Thyroid gland (tissue), 4 donors: ENCODE measurements at regions not wholly inside any gene's neighbourhood (a gene's known extent, or its start where the extent isn't known, plus 50 kb on each side); places are given as distances from the start of the nearest gene placed in this dataset.

Experiments
- DNase-seq, 2 donors: peaks; one replicate each; pipeline ENCODE4 v3.0.0-alpha.2; 2019
- H3K27ac ChIP-seq, 3 donors: fragments of 200-600 bp; sonication (generic); 1 replicate in 2 of 3; 2 replicates in 1 of 3; pipeline ENCODE4 v1.5.1; 2016 to 2019; ENCODE audit warnings: mild to moderate bottlenecking in 1 of 3, moderate library complexity in 1 of 3
- H3K27me3 ChIP-seq: fragments of 200-600 bp; sonication (generic); one replicate; pipeline ENCODE4 v1.5.1; 2019
- H3K36me3 ChIP-seq, 2 donors: fragments of 200-600 bp; sonication (generic); one replicate each; pipeline ENCODE4 v1.5.1; 2016 to 2019
- H3K4me1 ChIP-seq, 2 donors: fragments of 200-600 bp; sonication (generic); one replicate each; pipeline ENCODE4 v1.5.1; 2017 to 2019
- H3K4me3 ChIP-seq, 3 donors: fragments of 200-600 bp; sonication (generic); replicated peaks in 1 of 3; 1 replicate in 2 of 3; 2 replicates in 1 of 3; pipeline ENCODE4 v1.5.1; 2016; ENCODE audit warnings: mild to moderate bottlenecking in 1 of 3
- H3K9me3 ChIP-seq: fragments of 200-600 bp; sonication (generic); one replicate; pipeline ENCODE4 v1.5.1; 2017
- POLR2A ChIP-seq, 2 donors: fragments of 450-650 bp; IDR thresholded peaks; one replicate each; pipeline ENCODE4 v1.6.1; 2017; ENCODE audit warnings: antibody characterized with exemption in 2 of 2, mild to moderate bottlenecking in 2 of 2, moderate library complexity in 1 of 2
- whole genome bisulfite sequencing, 2 donors: methylation state at CpG; one replicate each; pipeline ENCODE4 v1.1.5; 2017; 5-methylcytosine and 5-hydroxymethylcytosine counted together
- intact Hi-C: fragments of 100-400 bp; cut with DNase I; formaldehyde crosslinking; loops from one replicate; pipeline ENCODE4 v1.15.1; 2023
- TF ChIP-seq, protein P1 (sequence below), 6 experiments: fragments of 200-600 bp in 3 of 6; fragments of 450-650 bp in 3 of 6; sonication (generic) in 3 of 6; IDR thresholded peaks; one replicate each; pipeline ENCODE4 v1.5.1; 2016 to 2019; ENCODE audit warnings: antibody characterized with exemption in 6 of 6, mild to moderate bottlenecking in 2 of 6, inconsistent platforms in 1 of 6, moderate library complexity in 1 of 6

DNA sequence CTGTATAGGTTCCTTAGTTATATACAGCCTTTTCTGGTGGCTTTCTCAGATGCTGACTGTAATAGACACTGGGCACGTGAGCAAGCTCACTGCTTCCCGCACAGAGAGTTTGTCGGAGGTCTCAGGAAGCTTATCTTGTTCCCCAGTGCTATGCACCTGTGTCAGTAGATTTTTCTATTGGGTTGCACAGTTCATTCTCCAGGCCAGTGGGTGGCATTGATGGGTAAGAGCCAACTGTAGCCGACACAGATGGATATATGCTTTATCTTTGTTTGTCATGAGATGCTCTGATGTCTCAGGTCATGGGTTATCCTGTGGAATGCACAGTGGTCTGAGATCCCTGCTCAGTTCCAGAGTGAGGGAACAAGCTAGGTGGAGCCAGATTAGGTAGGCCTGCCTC, 293.0 kb downstream of the GRB14 start:
- Histone ChIP-seq H3K9me3 (no peaks in the 10 kb centered on the region), H3K27me3 (no peaks in the 10 kb centered on the region), H3K27ac (no peak overlapping the region), H3K4me3 (no peak overlapping the region), H3K36me3 (no peaks in the 10 kb centered on the region), H3K4me1 (no peaks in the 10 kb centered on the region)
- intact Hi-C loops: no loop called here
- no peak for DNase-seq
- TF ChIP-seq, protein P1, sequence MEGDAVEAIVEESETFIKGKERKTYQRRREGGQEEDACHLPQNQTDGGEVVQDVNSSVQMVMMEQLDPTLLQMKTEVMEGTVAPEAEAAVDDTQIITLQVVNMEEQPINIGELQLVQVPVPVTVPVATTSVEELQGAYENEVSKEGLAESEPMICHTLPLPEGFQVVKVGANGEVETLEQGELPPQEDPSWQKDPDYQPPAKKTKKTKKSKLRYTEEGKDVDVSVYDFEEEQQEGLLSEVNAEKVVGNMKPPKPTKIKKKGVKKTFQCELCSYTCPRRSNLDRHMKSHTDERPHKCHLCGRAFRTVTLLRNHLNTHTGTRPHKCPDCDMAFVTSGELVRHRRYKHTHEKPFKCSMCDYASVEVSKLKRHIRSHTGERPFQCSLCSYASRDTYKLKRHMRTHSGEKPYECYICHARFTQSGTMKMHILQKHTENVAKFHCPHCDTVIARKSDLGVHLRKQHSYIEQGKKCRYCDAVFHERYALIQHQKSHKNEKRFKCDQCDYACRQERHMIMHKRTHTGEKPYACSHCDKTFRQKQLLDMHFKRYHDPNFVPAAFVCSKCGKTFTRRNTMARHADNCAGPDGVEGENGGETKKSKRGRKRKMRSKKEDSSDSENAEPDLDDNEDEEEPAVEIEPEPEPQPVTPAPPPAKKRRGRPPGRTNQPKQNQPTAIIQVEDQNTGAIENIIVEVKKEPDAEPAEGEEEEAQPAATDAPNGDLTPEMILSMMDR (IDR thresholded peaks at IDR 0.05): no peak
- WGBS, 2 donors: 92 to 97% methylated on average over 4 of the region's 4 CpGs

DNA sequence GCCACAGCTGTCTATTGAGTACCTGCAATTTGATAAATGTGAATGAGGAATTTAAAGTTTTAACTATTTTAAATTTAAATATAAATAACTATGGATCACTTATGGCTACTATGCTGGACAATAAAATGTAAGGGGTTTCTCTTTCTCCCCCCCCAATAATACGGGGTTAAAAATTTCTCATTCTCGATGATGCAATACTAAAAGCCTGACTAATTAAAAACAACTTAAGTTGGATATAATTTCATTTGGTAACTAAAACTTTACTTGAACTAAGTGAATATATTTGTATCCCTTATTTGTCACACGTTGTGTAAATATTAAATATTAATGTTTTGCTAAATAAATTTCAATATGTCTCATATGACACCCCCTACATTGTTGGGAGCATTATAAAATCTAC, 297.3 kb downstream of the GRB14 start:
- Histone ChIP-seq H3K4me1 (no peaks in the 10 kb centered on the region), H3K27me3 (no peaks in the 10 kb centered on the region), H3K4me3 (no peak overlapping the region), H3K27ac (no peak overlapping the region), H3K36me3 (no peaks in the 10 kb centered on the region), H3K9me3 (no peaks in the 10 kb centered on the region)
- no peak for TF ChIP-seq POLR2A (IDR thresholded peaks at IDR 0.05)
- TF ChIP-seq, protein P1 (IDR thresholded peaks at IDR 0.05): no peak
- no peak for DNase-seq
- WGBS, 2 donors: 90 to 93% methylated on average over 3 of the region's 3 CpGs
- intact Hi-C loops: no loop called here

DNA sequence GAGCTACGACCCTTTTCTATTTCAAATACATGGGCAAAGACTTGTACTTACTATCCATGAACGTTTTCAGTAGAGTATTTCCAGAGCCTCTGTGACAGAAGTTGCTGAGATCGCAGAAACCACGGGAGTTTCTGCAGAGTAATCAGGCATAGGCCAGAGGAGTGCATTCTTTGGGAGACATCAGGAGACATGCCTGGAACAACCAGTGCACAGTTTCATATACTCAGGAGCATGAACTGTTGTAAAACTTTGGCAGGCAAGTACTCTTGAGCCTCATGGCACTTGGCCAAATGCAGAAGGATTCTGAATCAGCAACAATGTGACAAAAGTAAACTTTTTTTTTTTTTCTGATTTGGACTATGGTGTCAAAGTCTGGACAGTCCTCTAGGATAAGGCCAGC, 307.1 kb downstream of the GRB14 start:
- Histone ChIP-seq H3K4me3 (no peak overlapping the region), H3K36me3 (no peaks in the 10 kb centered on the region), H3K27me3 (no peaks in the 10 kb centered on the region), H3K4me1 (peaks cover 7 to 13% of the 10 kb centered on the region in 2 donors), H3K27ac (peak overlapping the region; percentile 78 to 87 (median 83)), H3K9me3 (no peaks in the 10 kb centered on the region)
- DNase-seq: peak; percentile 93 to 96
- intact Hi-C loops: no loop called here
- WGBS, 2 donors: 15 to 21% methylated on average over 4 of the region's 4 CpGs
- TF ChIP-seq POLR2A (IDR thresholded peaks at IDR 0.05): peak in 1 of 2 donors; percentile 33
- TF ChIP-seq, protein P1 (IDR thresholded peaks at IDR 0.05): peak in 1 of 6 experiments; percentile 9

DNA sequence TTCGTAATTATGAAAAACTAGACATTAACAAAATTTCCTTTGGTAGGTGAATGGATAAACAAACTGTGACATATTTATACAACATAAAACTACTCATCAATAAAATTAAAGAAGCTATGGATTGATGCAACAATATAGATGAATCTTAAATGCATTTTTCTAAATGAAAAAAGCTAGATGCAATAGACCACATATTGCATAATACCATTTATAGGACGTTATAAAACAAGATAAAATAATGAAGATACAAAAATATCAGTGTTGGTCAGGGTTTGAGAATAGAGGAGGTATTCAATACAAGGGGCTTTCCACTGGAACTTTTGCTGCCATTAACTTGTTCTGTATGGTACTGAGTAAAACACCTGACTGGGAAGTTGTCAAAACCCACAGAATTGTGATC, 314.4 kb downstream of the GRB14 start:
- no peaks in the 10 kb centered on the region for H3K9me3 ChIP-seq
- no peaks in the 10 kb centered on the region for H3K27me3 ChIP-seq
- TF ChIP-seq, protein P1 (IDR thresholded peaks at IDR 0.05): no peak
- TF ChIP-seq POLR2A (IDR thresholded peaks at IDR 0.05): no peak
- no peak overlapping the region for H3K4me3 ChIP-seq
- no peaks in the 10 kb centered on the region for H3K36me3 ChIP-seq
- DNase-seq: no peak
- 86 to 90% methylated on average over 2 of the region's 2 CpGs for WGBS, 2 donors
- intact Hi-C loops: no loop called here
- no peaks in the 10 kb centered on the region for H3K4me1 ChIP-seq
- no peak overlapping the region for H3K27ac ChIP-seq

DNA sequence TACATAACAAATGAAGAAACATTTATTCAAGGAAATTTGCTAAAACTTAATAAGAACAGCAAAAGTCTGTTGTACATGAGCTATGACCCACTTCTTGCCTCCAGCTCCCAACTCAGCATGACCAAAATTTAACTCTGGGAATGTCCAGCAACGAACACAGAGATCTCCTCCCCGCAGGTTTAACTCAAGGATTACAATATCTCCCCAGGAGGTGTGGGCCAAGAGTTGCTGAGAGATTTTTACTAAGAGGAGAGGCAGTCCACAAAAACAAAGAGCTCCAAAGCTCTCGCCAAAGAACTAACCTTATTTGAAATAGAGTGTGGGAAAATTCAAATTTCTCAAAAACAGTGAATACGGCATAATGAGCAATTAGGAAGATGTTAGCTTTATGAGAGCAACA, 318.5 kb downstream of the GRB14 start:
- Histone ChIP-seq H3K4me3 (no peak overlapping the region), H3K9me3 (no peaks in the 10 kb centered on the region), H3K36me3 (no peaks in the 10 kb centered on the region), H3K4me1 (no peaks in the 10 kb centered on the region), H3K27me3 (no peaks in the 10 kb centered on the region), H3K27ac (no peak overlapping the region)
- DNase-seq: no peak
- intact Hi-C loops: no loop called here
- TF ChIP-seq, protein P1 (IDR thresholded peaks at IDR 0.05): no peak
- TF ChIP-seq POLR2A (IDR thresholded peaks at IDR 0.05): no peak
- WGBS, 2 donors: 69 to 77% methylated on average over 4 of the region's 4 CpGs
